IMR-90 (cell line): ENCODE measurements at regions not wholly inside any gene's neighbourhood (a gene's known extent, or its start where the extent isn't known, plus 50 kb on each side); places are given as distances from the start of the nearest gene placed in this dataset.

Source experiments
- ATAC-seq: fragments of 200-7000 bp; cut with Tn5 transposase; 2 replicates; pipeline ENCODE4 v1.9.1; 2020; ENCODE audit warnings: low read depth, mild to moderate bottlenecking, moderate library complexity
- BruUV-seq: library from RNA; stranded (reverse); fragments of 400-500 nt; replicated peaks from 2 replicates; lab custom pipeline; 2021; lab: Mats Ljungman, UMichigan
- CTCF ChIA-PET: fragments of 300-600 bp; formaldehyde crosslinking; extraction: SDS; loops from one replicate; lab custom pipeline; 2021; ENCODE audit warnings: antibody characterized with exemption; lab: Yijun Ruan, JAX
- POLR2A ChIA-PET: fragments of 300-600 bp; sonication (Branson Sonifier 250); formaldehyde crosslinking; loops from one replicate; lab custom pipeline; 2022; ENCODE audit warnings: antibody characterized with exemption; ENCODE audit not compliant: unreplicated experiment; lab: Charles Lee
- DNase-seq: peaks from one replicate; pipeline ENCODE4 v3.0.0; 2013
- H2AFZ ChIP-seq: replicated peaks from 2 replicates; pipeline ENCODE3; 2013; ENCODE audit warnings: low read length, mild to moderate bottlenecking; ENCODE audit not compliant: poor library complexity
- H2AK5ac ChIP-seq: 2 replicates; pipeline ENCODE4 v1.6.1; 2013; ENCODE audit warnings: low read depth, low read length, inconsistent platforms
- H2AK9ac ChIP-seq: replicated peaks from 2 replicates; pipeline ENCODE3; 2013; ENCODE audit warnings: mild to moderate bottlenecking, low read depth, low read length, moderate library complexity; ENCODE audit not compliant: poor library complexity
- H2BK120ac ChIP-seq: 2 replicates; pipeline ENCODE4 v1.6.1; 2013; ENCODE audit warnings: low read depth, low read length, inconsistent platforms
- H2BK15ac ChIP-seq: 3 replicates; pipeline ENCODE4 v1.6.1; 2013; ENCODE audit warnings: low read depth, low read length, inconsistent platforms
- H2BK20ac ChIP-seq: 2 replicates; pipeline ENCODE4 v1.6.1; 2013; ENCODE audit warnings: low read depth, mild to moderate bottlenecking, inconsistent platforms, low read length, moderate library complexity
- H2BK5ac ChIP-seq: 2 replicates; pipeline ENCODE4 v1.6.1; 2013; ENCODE audit warnings: mild to moderate bottlenecking, low read depth, low read length, inconsistent platforms; ENCODE audit not compliant: poor library complexity, severe bottlenecking
- H3K14ac ChIP-seq: replicated peaks from 2 replicates; pipeline ENCODE4 v1.6.1; 2013; ENCODE audit warnings: low read depth, low read length, inconsistent platforms
- H3K18ac ChIP-seq: 2 replicates; pipeline ENCODE4 v1.6.1; 2013; ENCODE audit warnings: low read depth, low read length, control low read depth
- H3K23ac ChIP-seq: 2 replicates; pipeline ENCODE4 v1.6.1; 2013; ENCODE audit warnings: low read depth, low read length, inconsistent platforms
- H3K27ac ChIP-seq: 2 replicates; pipeline ENCODE4 v1.5.1; 2013; ENCODE audit warnings: mild to moderate bottlenecking, control low read depth, low read length; ENCODE audit not compliant: insufficient read depth
- H3K27me3 ChIP-seq: 2 replicates; pipeline ENCODE4 v1.6.1; 2013; ENCODE audit warnings: low read length; ENCODE audit not compliant: control insufficient read depth, insufficient read depth
- H3K36me3 ChIP-seq: 2 replicates; pipeline ENCODE4 v1.6.1; 2013; ENCODE audit warnings: low read length, mixed read lengths; ENCODE audit not compliant: control insufficient read depth, insufficient read depth
- H3K4ac ChIP-seq: 2 replicates; pipeline ENCODE4 v1.6.1; 2013; ENCODE audit warnings: low read depth, low read length, inconsistent platforms
- H3K4me1 ChIP-seq: 2 replicates; pipeline ENCODE4 v1.6.1; 2013; ENCODE audit warnings: low read length, mixed read lengths; ENCODE audit not compliant: control insufficient read depth, insufficient read depth
- H3K4me2 ChIP-seq: 2 replicates; pipeline ENCODE4 v1.6.1; 2013; ENCODE audit warnings: low read depth, mild to moderate bottlenecking, control low read depth, low read length, moderate library complexity
- H3K4me3 ChIP-seq: 2 replicates; pipeline ENCODE4 v1.5.1; 2013; ENCODE audit warnings: low read depth, mild to moderate bottlenecking, control low read depth, low read length, moderate library complexity; ENCODE audit not compliant: insufficient read depth
- H3K56ac ChIP-seq: 2 replicates; pipeline ENCODE4 v1.6.1; 2013; ENCODE audit warnings: low read length, inconsistent platforms; ENCODE audit not compliant: insufficient read depth; ENCODE audit errors: extremely low read depth
- H3K79me1 ChIP-seq, 2 experiments: 2 replicates each; pipeline ENCODE4 v1.6.1; 2013; ENCODE audit warnings: low read length in 2 of 2, inconsistent platforms in 1 of 2, low read depth in 1 of 2
- H3K9ac ChIP-seq: 2 replicates; pipeline ENCODE4 v1.6.1; 2013; ENCODE audit warnings: low read depth, low read length, control low read depth
- H3K9me1 ChIP-seq: 2 replicates; pipeline ENCODE4 v1.6.1; 2013; ENCODE audit warnings: low read length, inconsistent platforms; ENCODE audit not compliant: insufficient read depth
- H3K9me3 ChIP-seq: 2 replicates; pipeline ENCODE4 v1.6.1; 2013; ENCODE audit warnings: low read length; ENCODE audit not compliant: control insufficient read depth, insufficient read depth
- H4K20me1 ChIP-seq: 2 replicates; pipeline ENCODE4 v1.6.1; 2013; ENCODE audit warnings: low read length, inconsistent platforms; ENCODE audit not compliant: insufficient read depth
- H4K5ac ChIP-seq: 2 replicates; pipeline ENCODE4 v1.6.1; 2013; ENCODE audit warnings: mild to moderate bottlenecking, low read depth, low read length, control low read depth
- H4K8ac ChIP-seq, 2 experiments: 2 replicates each; pipeline ENCODE4 v1.6.1; 2013; ENCODE audit warnings: low read depth in 2 of 2, low read length in 2 of 2, control low read depth in 1 of 2, inconsistent platforms in 1 of 2
- H4K91ac ChIP-seq: 2 replicates; pipeline ENCODE4 v1.6.1; 2013; ENCODE audit warnings: low read depth, low read length, inconsistent platforms; ENCODE audit not compliant: insufficient read depth
- BHLHE40 ChIP-seq: fragments of 150-350 bp; IDR thresholded peaks from 2 replicates; pipeline ENCODE4 v1.6.1; 2016; ENCODE audit warnings: mild to moderate bottlenecking, low read depth, low read length
- CHD1 ChIP-seq: IDR thresholded peaks from 2 replicates; pipeline ENCODE4 v1.6.1; 2012; ENCODE audit warnings: low read depth, low read length, improper control_type of control experiment
- FOS ChIP-seq: fragments of 150-350 bp; IDR thresholded peaks from 2 replicates; pipeline ENCODE4 v1.6.1; 2016; ENCODE audit warnings: low read depth, low read length
- MAFK ChIP-seq: IDR thresholded peaks from 2 replicates; pipeline ENCODE4 v1.6.1; 2012; ENCODE audit warnings: low read depth, low read length, improper control_type of control experiment
- MAZ ChIP-seq: IDR thresholded peaks from 2 replicates; pipeline ENCODE4 v1.6.1; 2012; ENCODE audit warnings: low read depth, mild to moderate bottlenecking, low read length, improper control_type of control experiment, moderate library complexity, borderline replicate concordance
- MXI1 ChIP-seq: IDR thresholded peaks from 2 replicates; pipeline ENCODE4 v1.6.1; 2012; ENCODE audit warnings: low read depth, mild to moderate bottlenecking, low read length, moderate library complexity, borderline replicate concordance
- NFE2L2 ChIP-seq: fragments of 150-350 bp; IDR thresholded peaks from 2 replicates; pipeline ENCODE4 v1.6.1; 2016; ENCODE audit warnings: low read depth, mild to moderate bottlenecking, low read length
- POLR2A ChIP-seq: IDR thresholded peaks from 2 replicates; pipeline ENCODE4 v1.6.1; 2012; ENCODE audit warnings: mild to moderate bottlenecking, low read depth, low read length
- RAD21 ChIP-seq: IDR thresholded peaks from 2 replicates; pipeline ENCODE4 v1.6.1; 2012; ENCODE audit warnings: low read length, improper control_type of control experiment
- RCOR1 ChIP-seq: IDR thresholded peaks from 2 replicates; pipeline ENCODE4 v1.6.1; 2012; ENCODE audit warnings: mild to moderate bottlenecking, low read length, improper control_type of control experiment; ENCODE audit not compliant: insufficient replicate concordance
- RFX5 ChIP-seq: IDR thresholded peaks from 2 replicates; pipeline ENCODE4 v1.8.0; 2012; ENCODE audit warnings: low read depth, mild to moderate bottlenecking, low read length, moderate library complexity
- SMC3 ChIP-seq: fragments of 150-350 bp; IDR thresholded peaks from 2 replicates; pipeline ENCODE4 v1.6.1; 2016; ENCODE audit warnings: low read depth, mild to moderate bottlenecking, antibody characterized with exemption, low read length, moderate library complexity
- WGBS, 2 experiments: methylation state at CpG; one replicate each; pipeline versions ENCODE4 v1.1.5 to v1.1.7; 2013; ENCODE audit warnings: missing lambda C conversion rate in 2 of 2; ENCODE audit not compliant: insufficient read length in 1 of 2; ENCODE audit errors: extremely low coverage in 2 of 2; 5-methylcytosine and 5-hydroxymethylcytosine counted together
- dilution Hi-C: fragments of 300-500 bp; cut with HindIII; formaldehyde crosslinking; loops from one replicate; pipeline ENCODE4 v1.14.3; 2018; ENCODE audit warnings: low sequenced_read_pairs; ENCODE audit not compliant: unreplicated experiment
- in situ Hi-C: fragments of 300-500 bp; cut with MboI; formaldehyde crosslinking; loops from 3 replicates; pipeline ENCODE4 v1.14.3; 2019; ENCODE audit warnings: low sequenced_read_pairs, inconsistent platforms, mixed read lengths
- intact Hi-C: fragments of 100-400 bp; cut with micrococcal nuclease; formaldehyde crosslinking; loops from 2 replicates; pipeline ENCODE4 v1.10.0; 2022
- TF ChIP-seq, protein P1 (sequence below): conservative IDR thresholded peaks from 2 replicates; pipeline ENCODE4 v1.5.1; 2012; ENCODE audit warnings: mild to moderate bottlenecking, low read depth, low read length, improper control_type of control experiment
- TF ChIP-seq, protein P2 (sequence below): fragments of 150-350 bp; IDR thresholded peaks from 2 replicates; pipeline ENCODE4 v1.6.1; 2016; ENCODE audit warnings: low read depth, mild to moderate bottlenecking, low read length, moderate library complexity, borderline replicate concordance

DNA sequence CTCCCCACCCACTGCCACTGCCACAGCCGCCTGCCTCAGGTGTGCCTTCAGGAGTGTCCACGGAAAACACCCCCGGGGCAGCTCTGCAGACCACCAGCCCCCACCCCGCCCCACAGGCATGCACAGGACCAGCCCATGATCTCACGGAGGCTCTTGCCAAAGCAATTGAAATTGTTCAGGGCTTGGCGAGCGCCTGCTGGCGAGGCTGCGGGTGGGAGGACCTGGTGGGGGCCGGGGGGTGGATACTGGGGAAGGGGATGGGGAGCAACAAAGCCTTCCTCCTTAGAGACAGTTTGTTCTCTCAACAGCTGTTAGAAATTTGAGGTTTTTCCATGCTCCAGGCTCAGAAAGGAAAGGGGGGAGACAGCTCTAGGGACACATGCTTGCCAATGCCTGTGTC is 274.7 kb downstream of the MN1 start:
- H4K91ac ChIP-seq = no peak overlapping the region
- no CpG with 5 or more reads among the region's 10 CpGs for WGBS, 2 experiments
- no peaks in the 10 kb centered on the region for H4K20me1 ChIP-seq
- H3K23ac ChIP-seq = no peak overlapping the region
- H3K18ac ChIP-seq = no peak overlapping the region
- H2AFZ ChIP-seq = no peak overlapping the region
- H2AK9ac ChIP-seq = no peak overlapping the region
- no TSS peak for BruUV-seq
- ChIA-PET POLR2A (no interaction called here), CTCF (no interaction called here)
- dilution Hi-C loops = no loop called here
- in situ Hi-C loops = no loop called here
- intact Hi-C loops = no loop called here
- H3K4me2 ChIP-seq = no peak overlapping the region
- no peak overlapping the region for H3K56ac ChIP-seq
- H2BK5ac ChIP-seq = no peak overlapping the region
- H2BK120ac ChIP-seq = no peak overlapping the region
- H3K14ac ChIP-seq = no peak overlapping the region
- H4K8ac ChIP-seq = no peak overlapping the region
- H3K27me3 ChIP-seq = peaks cover 39% of the 10 kb centered on the region
- no peak overlapping the region for H3K9ac ChIP-seq
- TF ChIP-seq, protein P1, sequence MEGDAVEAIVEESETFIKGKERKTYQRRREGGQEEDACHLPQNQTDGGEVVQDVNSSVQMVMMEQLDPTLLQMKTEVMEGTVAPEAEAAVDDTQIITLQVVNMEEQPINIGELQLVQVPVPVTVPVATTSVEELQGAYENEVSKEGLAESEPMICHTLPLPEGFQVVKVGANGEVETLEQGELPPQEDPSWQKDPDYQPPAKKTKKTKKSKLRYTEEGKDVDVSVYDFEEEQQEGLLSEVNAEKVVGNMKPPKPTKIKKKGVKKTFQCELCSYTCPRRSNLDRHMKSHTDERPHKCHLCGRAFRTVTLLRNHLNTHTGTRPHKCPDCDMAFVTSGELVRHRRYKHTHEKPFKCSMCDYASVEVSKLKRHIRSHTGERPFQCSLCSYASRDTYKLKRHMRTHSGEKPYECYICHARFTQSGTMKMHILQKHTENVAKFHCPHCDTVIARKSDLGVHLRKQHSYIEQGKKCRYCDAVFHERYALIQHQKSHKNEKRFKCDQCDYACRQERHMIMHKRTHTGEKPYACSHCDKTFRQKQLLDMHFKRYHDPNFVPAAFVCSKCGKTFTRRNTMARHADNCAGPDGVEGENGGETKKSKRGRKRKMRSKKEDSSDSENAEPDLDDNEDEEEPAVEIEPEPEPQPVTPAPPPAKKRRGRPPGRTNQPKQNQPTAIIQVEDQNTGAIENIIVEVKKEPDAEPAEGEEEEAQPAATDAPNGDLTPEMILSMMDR = no peak
- no peak for TF ChIP-seq BHLHE40
- TF ChIP-seq NFE2L2 = no peak
- no peak for TF ChIP-seq FOS
- no peak for TF ChIP-seq RAD21
- TF ChIP-seq MAFK = no peak
- no peak for TF ChIP-seq MXI1
- TF ChIP-seq POLR2A = no peak
- no peak for TF ChIP-seq MAZ
- TF ChIP-seq RFX5 = no peak
- TF ChIP-seq CHD1 = no peak
- no peak for TF ChIP-seq SMC3
- TF ChIP-seq RCOR1 = no peak
- TF ChIP-seq, protein P2, sequence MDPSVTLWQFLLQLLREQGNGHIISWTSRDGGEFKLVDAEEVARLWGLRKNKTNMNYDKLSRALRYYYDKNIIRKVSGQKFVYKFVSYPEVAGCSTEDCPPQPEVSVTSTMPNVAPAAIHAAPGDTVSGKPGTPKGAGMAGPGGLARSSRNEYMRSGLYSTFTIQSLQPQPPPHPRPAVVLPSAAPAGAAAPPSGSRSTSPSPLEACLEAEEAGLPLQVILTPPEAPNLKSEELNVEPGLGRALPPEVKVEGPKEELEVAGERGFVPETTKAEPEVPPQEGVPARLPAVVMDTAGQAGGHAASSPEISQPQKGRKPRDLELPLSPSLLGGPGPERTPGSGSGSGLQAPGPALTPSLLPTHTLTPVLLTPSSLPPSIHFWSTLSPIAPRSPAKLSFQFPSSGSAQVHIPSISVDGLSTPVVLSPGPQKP = no peak
- H2AK5ac ChIP-seq = no peak overlapping the region
- peaks cover 2% of the 10 kb centered on the region; the same call in 1 of the 2 replicates for H3K9me3 ChIP-seq
- H4K5ac ChIP-seq = no peak overlapping the region
- H3K4me3 ChIP-seq = no peak overlapping the region
- H2BK20ac ChIP-seq = no peak overlapping the region
- ATAC-seq (no peak), DNase-seq (no peak)
- H3K4ac ChIP-seq = no peak overlapping the region
- H3K36me3 ChIP-seq = no peaks in the 10 kb centered on the region
- no peak overlapping the region for H2BK15ac ChIP-seq
- no peaks in the 10 kb centered on the region for H3K9me1 ChIP-seq
- H3K79me1 ChIP-seq = no peaks in the 10 kb centered on the region
- H3K27ac ChIP-seq = no peak overlapping the region
- H3K4me1 ChIP-seq = no peaks in the 10 kb centered on the region
